Uterus (tissue), 3 donors: ENCODE measurements at regions not wholly inside any gene's neighbourhood (a gene's known extent, or its start where the extent isn't known, plus 50 kb on each side); places are given as distances from the start of the nearest gene placed in this dataset.

Source experiments
- DNase-seq, 2 donors: peaks; one replicate each; pipeline ENCODE4 v3.0.0-alpha.2; 2019 to 2020
- H3K27ac ChIP-seq, 2 donors: fragments of 200-600 bp; sonication (generic); 1 replicate in 1 of 2; 2 replicates in 1 of 2; pipeline ENCODE4 v1.5.1; 2016 to 2018
- H3K27me3 ChIP-seq, 2 donors: fragments of 200-600 bp; sonication (generic); one replicate each; pipeline ENCODE4 v1.5.1; 2018 to 2019; ENCODE audit warnings: control low read depth in 1 of 2
- H3K36me3 ChIP-seq, 2 donors: fragments of 200-600 bp; sonication (generic); one replicate each; pipeline ENCODE4 v1.5.1; 2019; ENCODE audit warnings: control low read depth in 1 of 2
- H3K4me1 ChIP-seq, 2 donors: fragments of 200-600 bp; sonication (generic); one replicate each; pipeline ENCODE4 v1.5.1; 2018 to 2019; ENCODE audit warnings: control low read depth in 1 of 2
- H3K4me3 ChIP-seq, 2 donors: fragments of 200-600 bp; sonication (generic); 1 replicate in 1 of 2; 2 replicates in 1 of 2; pipeline ENCODE4 v1.5.1; 2018 to 2019; ENCODE audit warnings: mild to moderate bottlenecking in 1 of 2
- H3K9me3 ChIP-seq, 2 donors: fragments of 200-600 bp; sonication (generic); one replicate each; pipeline ENCODE4 v1.5.1; 2019; ENCODE audit warnings: control low read depth in 1 of 2
- CTCF ChIP-seq, 4 experiments: fragments of 200-600 bp in 2 of 4; fragments of 450-650 bp in 2 of 4; sonication (generic) in 2 of 4; IDR thresholded peaks; one replicate each; pipeline ENCODE4 v1.5.1; 2016 to 2019; ENCODE audit warnings: antibody characterized with exemption in 4 of 4, mild to moderate bottlenecking in 2 of 4, moderate library complexity in 1 of 4
- POLR2A ChIP-seq, 2 donors: fragments of 450-650 bp; IDR thresholded peaks; one replicate each; pipeline ENCODE4 v1.6.1; 2016; ENCODE audit warnings: antibody characterized with exemption in 2 of 2, mild to moderate bottlenecking in 1 of 2, moderate library complexity in 1 of 2
- intact Hi-C: fragments of 100-400 bp; cut with DNase I; formaldehyde crosslinking; loops from one replicate; pipeline ENCODE4 v1.15.1; 2023; ENCODE audit warnings: low total_unique reads
- donor health status: DM: yes; HTN: yes; CAD: no.

DNA sequence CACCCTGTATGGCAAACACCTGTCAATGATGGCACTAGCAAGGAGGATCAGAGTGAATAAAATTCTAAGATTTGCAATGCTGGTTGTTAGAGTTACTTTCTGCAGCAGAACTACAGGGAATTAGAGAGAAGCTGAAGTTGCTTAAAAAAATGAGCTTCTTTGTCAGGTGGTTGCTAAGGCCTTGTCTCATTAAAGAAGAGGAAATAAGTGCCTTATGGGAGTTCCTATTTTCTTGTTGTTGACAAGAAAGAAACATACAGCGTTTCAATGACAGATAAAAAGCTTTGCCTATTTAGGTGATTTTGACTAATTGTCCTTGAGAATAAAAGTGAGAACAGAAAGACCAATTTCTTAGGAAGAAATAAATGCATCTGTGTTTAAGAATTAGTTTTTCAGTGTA, 106.0 kb upstream of the ARHGAP24 start:
- H3K9me3 ChIP-seq: no peaks in the 10 kb centered on the region
- H3K4me1 ChIP-seq: no peaks in the 10 kb centered on the region
- H3K27ac ChIP-seq: no peak overlapping the region
- TF ChIP-seq POLR2A (IDR thresholded peaks at IDR 0.05) (no peak), CTCF (IDR thresholded peaks at IDR 0.05) (no peak)
- no peaks in the 10 kb centered on the region for H3K36me3 ChIP-seq
- H3K27me3 ChIP-seq: no peaks in the 10 kb centered on the region
- H3K4me3 ChIP-seq: no peak overlapping the region
- intact Hi-C loops: no loop called here
- no peak for DNase-seq

- H3K36me3 ChIP-seq: no peaks in the 10 kb centered on the region
- TF ChIP-seq POLR2A (IDR thresholded peaks at IDR 0.05) (no peak), CTCF (IDR thresholded peaks at IDR 0.05) (no peak)
- intact Hi-C loops: no loop called here
Measured at GRCh38 chr4:85369703-85370380, 105.1 kb upstream of the ARHGAP24 start.

GRCh38 chr4:85370400-85371032, 104.4 kb upstream of the ARHGAP24 start:
- intact Hi-C loops: no loop called here
- Histone ChIP-seq H3K27ac (no peak overlapping the region), H3K36me3 (no peaks in the 10 kb centered on the region), H3K4me1 (no peaks in the 10 kb centered on the region), H3K27me3 (no peaks in the 10 kb centered on the region), H3K4me3 (no peak overlapping the region), H3K9me3 (no peaks in the 10 kb centered on the region)
- no peak for TF ChIP-seq POLR2A (IDR thresholded peaks at IDR 0.05)
- no peak for TF ChIP-seq CTCF (IDR thresholded peaks at IDR 0.05)
- no peak for DNase-seq

More at GRCh38 chr4:85369703-85370380, 105.1 kb upstream of the ARHGAP24 start:
- Histone ChIP-seq H3K27me3 (no peaks in the 10 kb centered on the region), H3K4me3 (no peak overlapping the region), H3K9me3 (no peaks in the 10 kb centered on the region), H3K27ac (no peak overlapping the region), H3K4me1 (no peaks in the 10 kb centered on the region)
- no peak for DNase-seq

DNA sequence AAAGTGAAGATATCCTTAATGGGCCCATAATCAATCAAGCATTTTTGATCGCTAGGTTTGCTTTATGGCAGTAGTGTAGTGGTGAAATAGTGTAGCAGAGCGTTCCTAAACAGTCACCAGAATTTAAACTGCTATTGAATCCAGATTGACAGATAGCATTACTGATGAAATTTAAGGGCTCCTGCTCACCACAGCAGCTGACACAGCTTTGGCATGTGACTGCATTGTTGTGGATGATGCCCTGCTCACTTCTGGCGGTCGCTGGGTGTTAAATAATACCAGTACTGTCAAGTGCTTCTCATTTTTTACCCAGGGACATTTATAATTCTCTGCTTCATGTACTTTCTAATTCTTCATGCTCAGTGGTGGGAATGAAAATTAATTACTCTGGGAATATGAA, 102.0 kb upstream of the ARHGAP24 start:
- DNase-seq: no peak
- no peaks in the 10 kb centered on the region for H3K4me1 ChIP-seq
- TF ChIP-seq CTCF (IDR thresholded peaks at IDR 0.05): no peak
- no peak for TF ChIP-seq POLR2A (IDR thresholded peaks at IDR 0.05)
- H3K27ac ChIP-seq: no peak overlapping the region
- H3K4me3 ChIP-seq: no peak overlapping the region
- intact Hi-C loops: no loop called here
- no peaks in the 10 kb centered on the region for H3K27me3 ChIP-seq
- H3K9me3 ChIP-seq: no peaks in the 10 kb centered on the region
- H3K36me3 ChIP-seq: no peaks in the 10 kb centered on the region

GRCh38 chr4:85376285-85376684, 98.7 kb upstream of the ARHGAP24 start:
- TF ChIP-seq CTCF (IDR thresholded peaks at IDR 0.05): no peak
- no peaks in the 10 kb centered on the region for H3K4me1 ChIP-seq
- no peaks in the 10 kb centered on the region for H3K36me3 ChIP-seq
- no peak overlapping the region for H3K4me3 ChIP-seq
- no peak overlapping the region for H3K27ac ChIP-seq
- intact Hi-C loops: no loop called here
- no peaks in the 10 kb centered on the region for H3K9me3 ChIP-seq
- H3K27me3 ChIP-seq: no peaks in the 10 kb centered on the region
- DNase-seq: no peak
